PC-9 (cell line): ENCODE measurements at regions not wholly inside any gene's neighbourhood (a gene's known extent, or its start where the extent isn't known, plus 50 kb on each side); places are given as distances from the start of the nearest gene placed in this dataset.

Experiments used
- CTCF ChIP-seq: fragments of 200-600 bp; sonication (generic); conservative IDR thresholded peaks from 2 replicates; pipeline ENCODE4 v1.6.1; 2017; ENCODE audit warnings: mixed run types, antibody characterized with exemption, mild to moderate bottlenecking, moderate library complexity
- EZH2 ChIP-seq: fragments of 200-600 bp; sonication (generic); IDR thresholded peaks from 2 replicates; pipeline ENCODE4 v1.8.0; 2017; ENCODE audit warnings: antibody characterized with exemption, low read depth

GRCh38 chr15:31274496-31275330, 51.9 kb upstream of the KLF13 start:
- TF ChIP-seq CTCF (no peak), EZH2 (no peak)
